GM10248 (cell line): ENCODE measurements at regions not wholly inside any gene's neighbourhood (a gene's known extent, or its start where the extent isn't known, plus 50 kb on each side); places are given as distances from the start of the nearest gene placed in this dataset.

ENCODE experiments used
- CTCF ChIA-PET: fragments of 300-600 bp; sonication (Branson Sonifier 250); formaldehyde crosslinking; extraction: SDS; loops from one replicate; lab custom pipeline; 2021; ENCODE audit warnings: antibody characterized with exemption; lab: Yijun Ruan, JAX
- POLR2A ChIA-PET: fragments of 350-650 bp; sonication (Branson Sonifier 250); formaldehyde crosslinking; extraction: SDS; loops from one replicate; lab custom pipeline; 2020; ENCODE audit warnings: antibody characterized with exemption; lab: Yijun Ruan, JAX
- DNase-seq: peaks from one replicate; pipeline ENCODE4 v3.0.0; 2012; ENCODE audit errors: extremely low spot score
- TF ChIP-seq, protein P1 (sequence below): IDR thresholded peaks from 2 replicates; pipeline ENCODE4 v1.5.1; 2012; ENCODE audit warnings: mild to moderate bottlenecking, low read depth; ENCODE audit errors: extremely low read depth, missing control alignments, control extremely low read depth

DNA sequence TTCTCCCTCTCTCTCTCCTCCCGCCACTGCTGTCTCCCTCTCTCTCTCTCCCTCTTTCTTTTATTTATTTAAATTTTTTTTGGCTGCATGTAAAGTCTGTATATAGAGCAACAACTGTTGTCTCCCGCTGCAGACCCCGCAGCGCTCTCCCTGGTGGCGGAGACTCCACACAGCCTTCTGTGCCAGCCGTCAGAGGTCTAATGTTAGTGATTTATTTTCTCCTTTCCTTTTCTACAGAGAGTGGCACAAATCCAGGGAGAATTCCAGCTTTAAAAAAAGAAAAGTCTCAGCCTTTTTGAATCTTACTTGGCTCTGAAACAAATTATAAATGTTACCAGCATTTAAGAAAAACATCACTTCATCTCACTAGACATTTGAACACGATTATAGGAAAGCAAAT, 106.2 kb downstream of the FAM9B start:
- ChIA-PET CTCF (no interaction called here), POLR2A (no interaction called here)
- DNase-seq, result no peak
- TF ChIP-seq, protein P1, sequence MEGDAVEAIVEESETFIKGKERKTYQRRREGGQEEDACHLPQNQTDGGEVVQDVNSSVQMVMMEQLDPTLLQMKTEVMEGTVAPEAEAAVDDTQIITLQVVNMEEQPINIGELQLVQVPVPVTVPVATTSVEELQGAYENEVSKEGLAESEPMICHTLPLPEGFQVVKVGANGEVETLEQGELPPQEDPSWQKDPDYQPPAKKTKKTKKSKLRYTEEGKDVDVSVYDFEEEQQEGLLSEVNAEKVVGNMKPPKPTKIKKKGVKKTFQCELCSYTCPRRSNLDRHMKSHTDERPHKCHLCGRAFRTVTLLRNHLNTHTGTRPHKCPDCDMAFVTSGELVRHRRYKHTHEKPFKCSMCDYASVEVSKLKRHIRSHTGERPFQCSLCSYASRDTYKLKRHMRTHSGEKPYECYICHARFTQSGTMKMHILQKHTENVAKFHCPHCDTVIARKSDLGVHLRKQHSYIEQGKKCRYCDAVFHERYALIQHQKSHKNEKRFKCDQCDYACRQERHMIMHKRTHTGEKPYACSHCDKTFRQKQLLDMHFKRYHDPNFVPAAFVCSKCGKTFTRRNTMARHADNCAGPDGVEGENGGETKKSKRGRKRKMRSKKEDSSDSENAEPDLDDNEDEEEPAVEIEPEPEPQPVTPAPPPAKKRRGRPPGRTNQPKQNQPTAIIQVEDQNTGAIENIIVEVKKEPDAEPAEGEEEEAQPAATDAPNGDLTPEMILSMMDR, result no peak

DNA sequence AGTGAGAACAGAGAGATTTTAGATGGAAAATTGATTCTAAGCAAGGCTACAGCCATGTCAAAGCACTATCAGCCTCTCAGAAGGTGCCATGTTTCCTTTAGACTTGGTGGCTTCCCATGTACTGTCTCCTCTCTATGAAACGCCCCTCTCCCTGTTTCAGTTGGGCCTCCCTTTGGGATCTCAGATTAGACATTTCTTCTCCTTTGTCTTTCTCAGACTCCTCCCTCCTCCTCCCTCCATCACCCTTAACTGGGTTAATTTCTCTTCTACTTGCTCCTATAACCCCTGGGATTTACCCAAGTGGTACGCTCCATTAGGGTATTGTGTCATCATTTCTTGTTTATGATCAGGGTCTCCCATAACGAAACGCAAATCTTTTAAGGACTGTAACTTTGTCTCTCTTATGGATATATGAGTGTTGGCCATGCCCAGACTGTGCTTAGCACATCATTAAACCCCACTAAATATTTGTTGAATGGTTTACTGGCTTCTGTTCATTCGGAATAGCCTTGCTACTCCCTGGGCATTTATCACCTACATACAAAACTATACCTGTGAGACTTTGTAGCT, 106.8 kb downstream of the FAM9B start:
- no peak for DNase-seq
- CTCF ChIA-PET, result no interaction called here
- TF ChIP-seq, protein P1, result no peak

GRCh38 chrX:8921615-8922014, 112.3 kb downstream of the FAM9B start:
- no peak for DNase-seq
- POLR2A ChIA-PET, result no interaction called here
- CTCF ChIA-PET, result no interaction called here
- TF ChIP-seq, protein P1, result no peak

More for the DNA sequence above, 106.8 kb downstream of the FAM9B start:
- POLR2A ChIA-PET, result no interaction called here

DNA sequence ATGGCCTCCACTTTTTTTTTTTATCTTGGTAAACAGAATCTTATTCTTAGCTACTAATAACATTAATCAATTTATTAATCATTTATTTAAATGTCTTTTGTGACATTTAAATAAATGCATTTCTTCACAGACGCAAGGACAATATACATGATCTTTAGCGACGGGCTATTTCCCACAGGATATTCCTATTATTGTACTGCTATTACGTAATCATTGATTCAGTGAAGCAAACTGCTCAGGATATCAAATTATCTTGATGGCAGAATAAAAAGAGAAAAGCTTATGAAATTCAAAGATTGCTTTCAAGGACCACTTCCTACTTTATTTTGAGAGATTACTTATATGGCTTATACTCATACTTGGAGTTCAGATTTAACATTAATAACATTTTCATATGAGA, 114.1 kb downstream of the FAM9B start:
- ChIA-PET POLR2A (no interaction called here), CTCF (no interaction called here)
- no peak for DNase-seq
- TF ChIP-seq, protein P1, result no peak

DNA sequence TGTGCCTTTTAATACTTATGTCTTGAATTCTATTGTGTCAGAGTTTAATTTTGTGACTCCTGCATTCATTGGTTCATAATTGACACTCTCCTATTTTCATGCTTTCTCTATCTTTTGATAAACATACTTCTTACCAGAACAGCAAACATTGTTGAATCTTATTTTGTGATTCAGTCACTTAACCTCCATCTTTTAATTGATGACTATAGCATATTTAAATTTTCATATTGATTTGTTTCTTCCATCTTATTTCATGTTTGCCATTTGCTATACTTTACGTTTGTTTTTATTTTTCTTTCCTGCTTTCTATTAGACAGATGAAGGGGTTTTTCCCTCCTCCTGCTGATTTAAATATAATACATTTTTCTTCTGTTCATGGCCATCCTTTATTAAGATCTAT, 115.5 kb upstream of the FAM9A start:
- ChIA-PET CTCF (no interaction called here), POLR2A (no interaction called here)
- TF ChIP-seq, protein P1, result no peak
- DNase-seq, result no peak

DNA sequence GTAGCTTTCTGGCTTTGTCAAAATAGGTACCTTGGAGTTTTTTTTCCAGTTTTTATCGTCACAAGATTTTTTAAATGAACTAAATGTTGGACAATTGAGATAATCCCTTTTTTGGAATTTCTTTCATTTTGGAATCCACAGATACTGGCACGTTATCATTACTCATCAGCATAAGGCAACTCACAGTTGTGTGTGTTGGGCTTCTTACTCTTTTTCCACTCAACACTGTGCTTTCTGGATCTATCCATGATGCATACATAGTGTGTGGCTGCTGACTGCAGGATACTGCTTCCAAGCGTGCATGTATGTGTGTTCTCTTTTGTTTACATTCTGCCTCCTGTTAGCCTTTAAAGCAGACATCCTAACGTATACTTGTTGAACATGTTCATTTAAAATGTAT, 113.5 kb upstream of the FAM9A start:
- TF ChIP-seq, protein P1, result no peak
- ChIA-PET CTCF (no interaction called here), POLR2A (no interaction called here)
- DNase-seq, result no peak
